ENCODE measurements at regions not wholly inside any gene's neighbourhood (a gene's known extent, or its start where the extent isn't known, plus 50 kb on each side); places are given as distances from the start of the nearest gene placed in this dataset.
A peak's percentile ranks its signal among the peaks of the same experiment; 100 is the strongest.

- 94 to 97% (median 95%) methylated on average over 6 of the region's 6 CpGs for WGBS, 4 donors
- H3K9me3 ChIP-seq: no peaks in the 10 kb centered on the region
- no peak for ATAC-seq
- intact Hi-C loops (cut with DNase I): no loop called here
- no peaks in the 10 kb centered on the region for H3K27me3 ChIP-seq
- no peak overlapping the region for H3K4me3 ChIP-seq
- DNase-seq: no peak
- no peak for TF ChIP-seq POLR2A (IDR thresholded peaks at IDR 0.05)
- TF ChIP-seq, protein P1, sequence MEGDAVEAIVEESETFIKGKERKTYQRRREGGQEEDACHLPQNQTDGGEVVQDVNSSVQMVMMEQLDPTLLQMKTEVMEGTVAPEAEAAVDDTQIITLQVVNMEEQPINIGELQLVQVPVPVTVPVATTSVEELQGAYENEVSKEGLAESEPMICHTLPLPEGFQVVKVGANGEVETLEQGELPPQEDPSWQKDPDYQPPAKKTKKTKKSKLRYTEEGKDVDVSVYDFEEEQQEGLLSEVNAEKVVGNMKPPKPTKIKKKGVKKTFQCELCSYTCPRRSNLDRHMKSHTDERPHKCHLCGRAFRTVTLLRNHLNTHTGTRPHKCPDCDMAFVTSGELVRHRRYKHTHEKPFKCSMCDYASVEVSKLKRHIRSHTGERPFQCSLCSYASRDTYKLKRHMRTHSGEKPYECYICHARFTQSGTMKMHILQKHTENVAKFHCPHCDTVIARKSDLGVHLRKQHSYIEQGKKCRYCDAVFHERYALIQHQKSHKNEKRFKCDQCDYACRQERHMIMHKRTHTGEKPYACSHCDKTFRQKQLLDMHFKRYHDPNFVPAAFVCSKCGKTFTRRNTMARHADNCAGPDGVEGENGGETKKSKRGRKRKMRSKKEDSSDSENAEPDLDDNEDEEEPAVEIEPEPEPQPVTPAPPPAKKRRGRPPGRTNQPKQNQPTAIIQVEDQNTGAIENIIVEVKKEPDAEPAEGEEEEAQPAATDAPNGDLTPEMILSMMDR (IDR thresholded peaks at IDR 0.05): no peak
- peaks cover 0 to 18% (median 0%) of the 10 kb centered on the region in 12 donors for H3K4me1 ChIP-seq
- no peaks in the 10 kb centered on the region for H3K36me3 ChIP-seq
- H3K27ac ChIP-seq: no peak overlapping the region
Measured at GRCh38 chr1:182274618-182275017, 117.0 kb downstream of the GLUL start.

DNA sequence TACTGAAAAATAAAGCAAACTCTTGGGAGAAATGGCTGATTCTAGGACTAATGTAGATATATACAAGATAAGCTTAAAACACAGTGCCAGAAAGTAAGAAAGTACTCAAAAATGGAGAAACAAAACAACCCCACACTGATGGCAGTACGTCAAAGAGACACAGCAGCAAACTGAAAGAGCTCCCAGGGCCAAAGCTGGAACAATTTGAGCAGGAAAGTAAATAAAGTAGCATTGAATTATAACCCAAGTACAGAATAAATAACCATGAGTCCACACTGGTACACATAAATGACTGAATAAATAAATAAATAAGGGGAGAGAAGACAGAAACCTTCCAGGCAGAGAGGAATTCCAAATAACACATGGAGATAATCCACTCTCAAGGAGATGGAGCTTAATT, 120.9 kb downstream of the GLUL start:
- WGBS, 4 donors: 86 to 89% (median 88%) methylated on average over 1 of the region's 1 CpG
- no peak for TF ChIP-seq POLR2A (IDR thresholded peaks at IDR 0.05)
- TF ChIP-seq, protein P1 (IDR thresholded peaks at IDR 0.05): no peak
- Histone ChIP-seq H3K36me3 (no peaks in the 10 kb centered on the region), H3K27ac (no peak overlapping the region), H3K4me3 (no peak overlapping the region), H3K9me3 (no peaks in the 10 kb centered on the region), H3K27me3 (no peaks in the 10 kb centered on the region), H3K4me1 (peaks cover 0 to 18% (median 0%) of the 10 kb centered on the region in 12 donors)
- ATAC-seq (no peak), DNase-seq (no peak)
- intact Hi-C loops (cut with DNase I): no loop called here

GRCh38 chr1:182269097-182269496, 122.5 kb downstream of the GLUL start:
- DNase-seq: no peak
- no peak overlapping the region for H3K4me3 ChIP-seq
- no peak for ATAC-seq
- no peaks in the 10 kb centered on the region for H3K27me3 ChIP-seq
- no peaks in the 10 kb centered on the region for H3K36me3 ChIP-seq
- peaks cover 0 to 18% (median 0%) of the 10 kb centered on the region in 12 donors for H3K4me1 ChIP-seq
- H3K27ac ChIP-seq: no peak overlapping the region
- H3K9me3 ChIP-seq: no peaks in the 10 kb centered on the region
- whole genome bisulfite sequencing, 4 donors: 94 to 97% (median 97%) methylated on average over 3 of the region's 3 CpGs
- TF ChIP-seq, protein P1 (IDR thresholded peaks at IDR 0.05): no peak
- TF ChIP-seq POLR2A (IDR thresholded peaks at IDR 0.05): no peak
- intact Hi-C loops (cut with DNase I): no loop called here

- ATAC-seq (no peak), DNase-seq (no peak)
- Histone ChIP-seq H3K4me1 (peaks cover 0 to 18% (median 0%) of the 10 kb centered on the region in 12 donors), H3K27ac (peak overlapping the region in 1 of 12 donors; percentile 8), H3K36me3 (no peaks in the 10 kb centered on the region), H3K4me3 (no peak overlapping the region), H3K27me3 (no peaks in the 10 kb centered on the region), H3K9me3 (no peaks in the 10 kb centered on the region)
- 76 to 90% (median 84%) methylated on average over 1 of the region's 1 CpG for WGBS, 4 donors
- intact Hi-C loops (cut with DNase I): no loop called here
- TF ChIP-seq, protein P1 (IDR thresholded peaks at IDR 0.05): no peak
- no peak for TF ChIP-seq POLR2A (IDR thresholded peaks at IDR 0.05)
Measured at GRCh38 chr1:182268669-182269068, 122.9 kb downstream of the GLUL start.

All from heart left ventricle (tissue), 16 donors.